Thymus (tissue), 11 donors: ENCODE measurements at regions not wholly inside any gene's neighbourhood (a gene's known extent, or its start where the extent isn't known, plus 50 kb on each side); places are given as distances from the start of the nearest gene placed in this dataset.
A peak's percentile ranks its signal among the peaks of the same experiment; 100 is the strongest.

ENCODE experiments used
- DNase-seq, 9 donors: peaks; one replicate each; pipeline ENCODE4 v3.0.0-alpha.2; 2013; ENCODE audit warnings: low spot score in 9 of 9, low read depth in 6 of 9, missing footprints in 1 of 9
- H3K27ac ChIP-seq, 2 donors: one replicate each; pipeline ENCODE4 v1.5.1; 2013; ENCODE audit warnings: control low read depth in 1 of 2, low read depth in 1 of 2, low read length in 1 of 2, mild to moderate bottlenecking in 1 of 2, moderate library complexity in 1 of 2
- H3K27me3 ChIP-seq, 2 donors: one replicate each; pipeline ENCODE4 v1.5.1; 2013; ENCODE audit warnings: low read length in 1 of 2; ENCODE audit not compliant: control insufficient read depth in 2 of 2, insufficient read depth in 1 of 2
- H3K36me3 ChIP-seq, 2 donors: one replicate each; pipeline ENCODE4 v1.5.1; 2013; ENCODE audit warnings: low read length in 1 of 2, mild to moderate bottlenecking in 1 of 2, moderate library complexity in 1 of 2; ENCODE audit not compliant: control insufficient read depth in 2 of 2, insufficient read depth in 2 of 2
- H3K4me1 ChIP-seq, 2 donors: one replicate each; pipeline ENCODE4 v1.5.1; 2013; ENCODE audit warnings: low read length in 2 of 2; ENCODE audit not compliant: control insufficient read depth in 2 of 2, insufficient read depth in 2 of 2
- H3K4me3 ChIP-seq, 2 donors: one replicate each; pipeline ENCODE4 v1.5.1; 2013; ENCODE audit warnings: low read length in 2 of 2, control low read depth in 1 of 2, mild to moderate bottlenecking in 1 of 2
- H3K9me3 ChIP-seq, 2 donors: one replicate each; pipeline ENCODE4 v1.5.1; 2013; ENCODE audit warnings: low read length in 1 of 2, mild to moderate bottlenecking in 1 of 2; ENCODE audit not compliant: control insufficient read depth in 2 of 2, insufficient read depth in 1 of 2
- WGBS: extraction: QIAGEN DNeasy Blood & Tissue Kit; methylation state at CpG from one replicate; pipeline ENCODE4 v1.1.7; 2013; 5-methylcytosine and 5-hydroxymethylcytosine counted together
- donor health status: healthy.

DNA sequence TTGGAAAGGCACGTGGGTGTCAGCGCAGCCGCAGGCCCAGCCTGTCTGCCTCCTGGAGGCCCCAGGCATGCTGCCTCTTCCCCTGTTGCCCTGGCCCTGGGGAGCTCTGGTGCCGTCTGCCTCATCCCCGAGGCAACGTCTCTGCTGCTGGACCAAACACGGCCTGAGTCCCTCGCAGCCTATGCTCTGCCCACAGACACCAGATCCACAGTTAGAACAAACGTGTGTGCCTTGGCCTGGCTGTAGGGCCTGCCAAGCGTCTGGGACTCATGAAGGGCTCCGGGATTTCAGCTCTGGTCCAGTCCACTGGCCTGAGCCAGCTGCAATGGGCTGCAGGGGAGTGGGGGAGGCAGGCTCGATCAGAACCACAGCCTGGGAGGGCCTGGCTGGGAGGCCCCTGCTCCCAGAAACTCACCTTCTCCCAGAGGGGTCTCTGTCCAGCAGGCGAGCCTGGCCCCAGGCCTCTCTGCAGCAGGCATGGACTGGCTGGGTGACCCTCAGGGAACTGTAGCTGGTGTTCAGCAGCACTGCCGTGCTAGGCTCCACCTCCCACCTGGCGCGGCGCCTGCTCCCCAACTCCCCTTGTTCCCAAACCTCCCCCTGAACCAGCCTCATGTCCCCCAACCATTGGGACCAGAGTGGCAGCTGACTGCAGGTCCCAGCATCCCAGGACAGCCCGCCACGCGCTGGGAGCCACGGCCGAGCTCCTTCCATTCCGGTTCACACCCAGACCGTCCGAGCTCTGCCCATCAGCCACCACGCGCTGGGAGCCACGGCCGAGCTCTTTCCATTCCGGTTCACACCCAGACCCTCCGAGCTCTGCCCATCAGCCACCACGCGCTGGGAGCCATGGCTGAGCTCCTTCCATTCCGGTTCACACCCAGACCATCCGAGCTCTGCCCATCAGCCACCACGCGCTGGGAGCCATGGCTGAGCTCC lies 197.0 kb downstream of the DLL1 start:
- Histone ChIP-seq H3K36me3 (no peaks in the 10 kb centered on the region), H3K9me3 (peaks cover 0 to 2% of the 10 kb centered on the region in 2 donors), H3K27me3 (peaks cover 0 to 2% of the 10 kb centered on the region in 2 donors), H3K4me1 (peaks cover 0 to 12% of the 10 kb centered on the region in 2 donors), H3K27ac (no peak overlapping the region), H3K4me3 (no peak overlapping the region)
- DNase-seq: no peak
- 97% methylated on average over 37 of the region's 37 CpGs for WGBS

DNA sequence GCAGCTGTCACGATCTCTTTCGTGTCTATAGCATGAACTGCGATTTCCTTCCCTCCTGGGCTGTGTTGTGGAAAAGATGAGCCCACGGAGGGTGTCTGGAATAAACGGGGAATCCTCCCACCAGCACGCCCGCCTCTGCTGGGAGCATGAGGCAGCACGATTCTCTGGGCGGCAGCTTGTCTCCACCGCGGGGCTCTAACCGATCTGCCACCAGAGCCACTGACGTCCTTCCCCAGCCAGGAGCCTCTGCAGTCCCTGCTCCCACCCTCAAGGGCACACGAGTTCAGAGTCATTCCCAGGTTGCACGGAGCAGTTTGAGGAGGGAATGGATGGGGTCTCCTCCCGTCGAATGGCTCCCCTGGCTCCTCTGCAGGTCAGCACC lies 197.6 kb downstream of the DLL1 start:
- WGBS: 93% methylated on average over 17 of the region's 17 CpGs
- no peak for DNase-seq
- H3K4me1 ChIP-seq: peaks cover 0 to 18% of the 10 kb centered on the region in 2 donors

DNA sequence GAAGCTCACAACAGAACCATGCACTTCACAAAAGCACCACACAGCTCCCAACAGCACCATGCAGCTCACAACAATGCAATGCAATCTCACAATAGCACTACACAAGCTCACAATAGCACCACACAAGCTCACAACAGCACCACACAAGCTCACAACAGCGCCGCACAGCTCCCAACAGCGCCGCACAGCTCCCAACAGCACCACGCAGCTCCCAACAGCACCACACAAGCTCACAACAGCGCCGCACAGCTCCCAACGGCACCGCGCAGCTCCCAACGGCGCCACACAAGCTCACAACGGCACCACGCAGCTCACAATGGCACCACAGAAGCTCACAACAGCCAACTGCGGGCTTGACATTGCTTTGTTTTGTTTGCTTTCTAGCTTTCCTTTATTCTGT lies 198.1 kb downstream of the DLL1 start:
- H3K27me3 ChIP-seq: peaks cover 0 to 3% of the 10 kb centered on the region in 2 donors
- peaks cover 3 to 23% of the 10 kb centered on the region in 2 donors for H3K4me1 ChIP-seq
- H3K9me3 ChIP-seq: peaks cover 0 to 2% of the 10 kb centered on the region in 2 donors
- no peaks in the 10 kb centered on the region for H3K36me3 ChIP-seq
- 79% methylated on average over 15 of the region's 15 CpGs for WGBS
- DNase-seq: no peak
- H3K4me3 ChIP-seq: no peak overlapping the region
- H3K27ac ChIP-seq: no peak overlapping the region

More for the DNA sequence above, 197.6 kb downstream of the DLL1 start:
- Histone ChIP-seq H3K9me3 (peaks cover 0 to 2% of the 10 kb centered on the region in 2 donors), H3K4me3 (no peak overlapping the region), H3K36me3 (no peaks in the 10 kb centered on the region), H3K27me3 (peaks cover 0 to 3% of the 10 kb centered on the region in 2 donors), H3K27ac (no peak overlapping the region)

DNA sequence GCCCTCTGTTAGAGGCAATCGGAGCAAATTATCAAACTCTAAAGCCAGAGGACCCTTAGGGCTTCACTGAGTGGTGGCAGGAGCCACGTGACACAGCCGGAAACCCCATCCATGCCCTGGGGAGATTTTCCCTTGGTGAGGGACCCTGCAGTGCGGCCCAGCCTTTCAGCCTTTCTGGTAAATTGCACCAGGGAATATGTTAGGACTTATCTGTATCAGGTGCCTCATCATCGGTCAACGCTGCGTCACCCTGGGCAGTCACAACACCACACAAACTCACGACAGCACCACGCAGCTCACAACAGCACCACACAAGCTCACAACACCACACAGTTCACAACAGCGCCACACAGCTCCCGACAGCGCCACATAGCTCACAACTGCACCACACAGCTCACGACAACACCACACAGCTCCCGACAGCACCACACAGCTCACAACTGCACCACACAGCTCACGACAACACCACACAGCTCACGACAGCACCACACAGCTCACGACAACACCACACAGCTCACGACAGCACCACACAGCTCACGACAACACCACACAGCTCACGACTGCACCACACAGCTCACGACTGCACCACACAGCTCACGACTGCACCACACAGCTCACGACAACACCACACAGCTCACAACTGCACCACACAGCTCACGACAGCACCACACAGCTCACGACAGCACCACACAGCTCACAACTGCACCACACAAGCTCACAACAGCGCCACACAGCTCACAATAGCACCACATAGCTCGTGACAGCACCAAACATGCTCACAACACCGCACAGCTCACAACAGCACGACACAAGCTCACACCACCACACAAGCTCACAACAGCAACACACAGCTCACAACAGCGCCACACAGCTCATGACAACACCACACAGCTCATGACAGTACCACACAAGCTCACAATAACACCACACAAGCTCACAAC lies 199.0 kb downstream of the DLL1 start:
- WGBS: 96% methylated on average over 30 of the region's 30 CpGs
- no peaks in the 10 kb centered on the region for H3K36me3 ChIP-seq
- peaks cover 3 to 23% of the 10 kb centered on the region in 2 donors for H3K4me1 ChIP-seq
- no peak overlapping the region for H3K4me3 ChIP-seq
- peaks cover 0 to 2% of the 10 kb centered on the region in 2 donors for H3K9me3 ChIP-seq
- DNase-seq: no peak
- peaks cover 0 to 3% of the 10 kb centered on the region in 2 donors for H3K27me3 ChIP-seq
- no peak overlapping the region for H3K27ac ChIP-seq

DNA sequence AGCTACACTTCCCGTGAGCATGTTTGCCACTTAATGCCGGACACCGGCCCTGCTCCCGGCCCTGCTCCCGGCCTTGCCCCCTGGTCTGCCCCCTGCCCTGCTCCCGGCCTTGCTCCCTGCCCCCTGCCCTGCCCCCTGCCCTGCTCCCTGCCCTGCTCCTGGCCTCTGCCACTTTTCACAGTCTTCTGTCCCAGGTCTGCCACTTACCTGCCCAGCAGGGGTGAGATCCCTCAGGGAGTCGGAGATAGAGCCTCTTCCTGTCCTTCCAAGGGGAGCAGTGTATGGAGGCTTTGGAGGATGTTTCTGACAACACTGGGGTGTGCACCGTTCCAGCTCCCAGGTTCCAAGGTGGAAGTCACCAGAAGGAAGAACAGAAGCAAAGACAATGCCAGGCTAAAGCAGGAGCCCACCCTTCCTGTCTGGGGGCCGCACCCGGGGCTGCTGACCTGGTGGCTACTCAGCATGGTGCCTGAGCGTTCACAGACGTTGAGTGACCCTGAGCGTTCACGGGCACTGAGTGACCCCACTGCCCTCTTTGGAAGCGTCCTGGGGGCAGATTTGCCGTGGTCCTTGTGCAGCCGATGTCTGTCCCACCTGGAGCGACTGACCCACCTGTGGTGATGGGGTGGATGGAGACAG lies 199.8 kb downstream of the DLL1 start:
- Histone ChIP-seq H3K4me3 (no peak overlapping the region), H3K27ac (no peak overlapping the region), H3K27me3 (peaks cover 0 to 3% of the 10 kb centered on the region in 2 donors), H3K36me3 (no peaks in the 10 kb centered on the region), H3K4me1 (peaks cover 3 to 23% of the 10 kb centered on the region in 2 donors), H3K9me3 (peaks cover 0 to 2% of the 10 kb centered on the region in 2 donors)
- DNase-seq: no peak
- 96% methylated on average over 18 of the region's 18 CpGs for WGBS

DNA sequence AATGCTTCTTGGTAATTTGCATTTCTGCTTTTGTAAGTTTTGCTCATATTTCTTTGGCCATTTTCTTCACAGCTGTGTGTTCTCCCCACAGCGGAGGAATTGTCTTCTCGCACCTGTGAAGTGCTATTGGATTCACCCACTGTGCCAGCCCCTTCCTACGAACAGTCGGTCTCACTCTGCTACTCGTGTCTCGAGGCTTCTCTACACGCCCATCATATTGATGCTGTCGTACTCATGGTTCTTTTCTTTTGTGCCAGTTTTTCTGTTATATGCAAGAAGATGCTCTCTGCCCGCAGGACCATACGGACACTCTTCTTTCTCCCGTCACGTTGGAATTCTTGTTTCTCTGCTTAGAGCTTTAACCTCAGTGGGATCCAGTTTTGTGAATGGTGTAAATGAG lies 200.3 kb downstream of the DLL1 start:
- no peak overlapping the region for H3K27ac ChIP-seq
- H3K4me1 ChIP-seq: peaks cover 3 to 23% of the 10 kb centered on the region in 2 donors
- no peak for DNase-seq
- no peak overlapping the region for H3K4me3 ChIP-seq
- H3K36me3 ChIP-seq: no peaks in the 10 kb centered on the region
- peaks cover 0 to 2% of the 10 kb centered on the region in 2 donors for H3K9me3 ChIP-seq
- H3K27me3 ChIP-seq: peaks cover 0 to 2% of the 10 kb centered on the region in 2 donors
- 89% methylated on average over 12 of the region's 12 CpGs for WGBS

DNA sequence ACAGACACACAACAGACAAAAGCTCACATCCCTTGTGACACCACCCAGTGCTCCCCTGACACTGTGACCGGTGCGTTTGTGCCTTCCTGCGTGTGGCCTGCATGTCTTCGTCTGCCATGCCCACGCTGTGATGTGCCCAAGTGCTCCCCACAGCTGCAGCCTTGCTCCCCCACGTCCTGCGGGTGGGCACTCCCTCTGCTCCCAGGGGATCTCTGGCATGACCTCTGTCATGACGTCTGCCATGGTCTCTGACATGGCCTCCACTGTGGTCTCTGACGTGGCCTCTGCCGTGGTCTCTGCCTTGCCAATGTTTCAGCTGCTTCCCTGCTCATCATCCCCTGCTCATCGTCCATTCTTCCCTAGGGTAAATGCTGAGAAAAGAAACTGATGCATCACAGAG lies 200.9 kb downstream of the DLL1 start:
- DNase-seq: no peak

DNA sequence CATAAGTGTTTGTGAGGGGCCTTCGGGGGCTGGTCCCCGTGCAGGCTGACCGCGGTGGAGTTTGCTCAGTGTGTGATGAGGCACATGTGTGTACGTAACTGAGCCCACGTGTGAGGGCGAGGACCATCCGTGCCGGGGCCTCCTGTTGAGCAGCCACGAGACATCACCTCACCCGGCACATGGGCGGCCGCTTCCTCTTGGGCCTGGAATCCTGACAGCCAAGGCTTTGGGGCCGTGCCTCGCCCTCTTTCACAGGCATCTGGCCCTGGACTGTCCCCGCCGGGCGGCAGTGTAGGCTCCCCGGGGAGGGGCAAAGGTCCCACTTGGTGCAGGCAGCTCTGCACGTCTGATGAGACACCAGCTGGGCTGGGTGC lies 202.3 kb downstream of the DLL1 start:
- H3K27ac ChIP-seq: no peak overlapping the region
- peaks cover 0 to 2% of the 10 kb centered on the region in 2 donors for H3K27me3 ChIP-seq
- peak overlapping the region in 1 of 2 donors; percentile 20 for H3K4me3 ChIP-seq
- 91% methylated on average over 20 of the region's 20 CpGs for WGBS
- H3K36me3 ChIP-seq: no peaks in the 10 kb centered on the region
- peaks cover 3 to 23% of the 10 kb centered on the region in 2 donors for H3K4me1 ChIP-seq
- peaks cover 0 to 2% of the 10 kb centered on the region in 2 donors for H3K9me3 ChIP-seq
- no peak for DNase-seq

More for the DNA sequence above, 200.9 kb downstream of the DLL1 start:
- H3K27ac ChIP-seq: no peak overlapping the region
- H3K27me3 ChIP-seq: peaks cover 0 to 2% of the 10 kb centered on the region in 2 donors
- H3K4me3 ChIP-seq: no peak overlapping the region
- WGBS: 67% methylated on average over 11 of the region's 11 CpGs
- no peaks in the 10 kb centered on the region for H3K36me3 ChIP-seq
- peaks cover 3 to 23% of the 10 kb centered on the region in 2 donors for H3K4me1 ChIP-seq
- peaks cover 0 to 2% of the 10 kb centered on the region in 2 donors for H3K9me3 ChIP-seq
